COLO829 (cell line): ENCODE measurements at regions not wholly inside any gene's neighbourhood (a gene's known extent, or its start where the extent isn't known, plus 50 kb on each side); places are given as distances from the start of the nearest gene placed in this dataset.
"Not testable (repeated sequence)": the region's sequence is repeated elsewhere in the genome, so short reads cannot be mapped to it uniquely, and the experiment has no call there.

Experiments used
- DNase-seq: peaks from one replicate; pipeline ENCODE4 v3.0.0; 2012; ENCODE audit warnings: low spot score

GRCh38 chr16:29258946-29259634 lies 147.4 kb downstream of the NPIPB11 start:
- DNase-seq, result not testable (repeated sequence)

GRCh38 chr16:29257419-29258336 lies 148.8 kb downstream of the NPIPB11 start:
- DNase-seq, result not testable (repeated sequence)

- DNase-seq, result no peak
Observed at GRCh38 chr16:29256501-29256981, 150.0 kb downstream of the NPIPB11 start.

- DNase-seq, result not testable (repeated sequence)
Observed at GRCh38 chr16:29255957-29256356, 150.6 kb downstream of the NPIPB11 start.

- DNase-seq, result not testable (repeated sequence)
Observed at GRCh38 chr16:29255496-29255796, 151.1 kb downstream of the NPIPB11 start.

- no peak for DNase-seq
Observed at GRCh38 chr16:29254676-29255495, 151.6 kb downstream of the NPIPB11 start.

GRCh38 chr16:29253716-29254590 lies 152.6 kb downstream of the NPIPB11 start:
- DNase-seq, result not testable (repeated sequence)

GRCh38 chr16:29253066-29253590 lies 153.4 kb downstream of the NPIPB11 start:
- DNase-seq, result not testable (repeated sequence)

- not testable (repeated sequence) for DNase-seq
Observed at GRCh38 chr16:29252311-29252710, 154.2 kb downstream of the NPIPB11 start.

- not testable (repeated sequence) for DNase-seq
Observed at GRCh38 chr16:29251571-29252011, 154.9 kb downstream of the NPIPB11 start.

- DNase-seq, result not testable (repeated sequence)
Observed at GRCh38 chr16:29250923-29251434, 155.5 kb downstream of the NPIPB11 start.

- not testable (repeated sequence) for DNase-seq
Observed at GRCh38 chr16:29250469-29250868, 156.0 kb downstream of the NPIPB11 start.

GRCh38 chr16:29248940-29249318 lies 157.6 kb downstream of the NPIPB11 start:
- not testable (repeated sequence) for DNase-seq

GRCh38 chr16:29248306-29248939 lies 158.1 kb downstream of the NPIPB11 start:
- not testable (repeated sequence) for DNase-seq

- DNase-seq, result not testable (repeated sequence)
Observed at GRCh38 chr16:29246091-29246490, 160.4 kb downstream of the NPIPB11 start.

- DNase-seq, result no peak
Observed at GRCh38 chr16:29237971-29238370, 168.5 kb downstream of the NPIPB11 start.

GRCh38 chr16:29237495-29237894 lies 169.0 kb downstream of the NPIPB11 start:
- DNase-seq, result not testable (repeated sequence)

GRCh38 chr16:29237023-29237422 lies 169.5 kb downstream of the NPIPB11 start:
- not testable (repeated sequence) for DNase-seq

GRCh38 chr16:29235836-29236370 lies 170.6 kb downstream of the NPIPB11 start:
- DNase-seq, result not testable (repeated sequence)
